IMR-90 (cell line): ENCODE measurements at regions not wholly inside any gene's neighbourhood (a gene's known extent, or its start where the extent isn't known, plus 50 kb on each side); places are given as distances from the start of the nearest gene placed in this dataset.

ENCODE experiments used
- ATAC-seq: fragments of 200-7000 bp; cut with Tn5 transposase; 2 replicates; pipeline ENCODE4 v1.9.1; 2020; ENCODE audit warnings: low read depth, mild to moderate bottlenecking, moderate library complexity
- BruUV-seq: library from RNA; stranded (reverse); fragments of 400-500 nt; replicated peaks from 2 replicates; lab custom pipeline; 2021; lab: Mats Ljungman, UMichigan
- CTCF ChIA-PET: fragments of 300-600 bp; formaldehyde crosslinking; extraction: SDS; loops from one replicate; lab custom pipeline; 2021; ENCODE audit warnings: antibody characterized with exemption; lab: Yijun Ruan, JAX
- POLR2A ChIA-PET: fragments of 300-600 bp; sonication (Branson Sonifier 250); formaldehyde crosslinking; loops from one replicate; lab custom pipeline; 2022; ENCODE audit warnings: antibody characterized with exemption; ENCODE audit not compliant: unreplicated experiment; lab: Charles Lee
- DNase-seq: peaks from one replicate; pipeline ENCODE4 v3.0.0; 2013
- H2AFZ ChIP-seq: replicated peaks from 2 replicates; pipeline ENCODE3; 2013; ENCODE audit warnings: low read length, mild to moderate bottlenecking; ENCODE audit not compliant: poor library complexity
- H2AK5ac ChIP-seq: 2 replicates; pipeline ENCODE4 v1.6.1; 2013; ENCODE audit warnings: low read depth, low read length, inconsistent platforms
- H2AK9ac ChIP-seq: replicated peaks from 2 replicates; pipeline ENCODE3; 2013; ENCODE audit warnings: mild to moderate bottlenecking, low read depth, low read length, moderate library complexity; ENCODE audit not compliant: poor library complexity
- H2BK120ac ChIP-seq: 2 replicates; pipeline ENCODE4 v1.6.1; 2013; ENCODE audit warnings: low read depth, low read length, inconsistent platforms
- H2BK15ac ChIP-seq: 3 replicates; pipeline ENCODE4 v1.6.1; 2013; ENCODE audit warnings: low read depth, low read length, inconsistent platforms
- H2BK20ac ChIP-seq: 2 replicates; pipeline ENCODE4 v1.6.1; 2013; ENCODE audit warnings: low read depth, mild to moderate bottlenecking, inconsistent platforms, low read length, moderate library complexity
- H2BK5ac ChIP-seq: 2 replicates; pipeline ENCODE4 v1.6.1; 2013; ENCODE audit warnings: mild to moderate bottlenecking, low read depth, low read length, inconsistent platforms; ENCODE audit not compliant: poor library complexity, severe bottlenecking
- H3K14ac ChIP-seq: replicated peaks from 2 replicates; pipeline ENCODE4 v1.6.1; 2013; ENCODE audit warnings: low read depth, low read length, inconsistent platforms
- H3K18ac ChIP-seq: 2 replicates; pipeline ENCODE4 v1.6.1; 2013; ENCODE audit warnings: low read depth, low read length, control low read depth
- H3K23ac ChIP-seq: 2 replicates; pipeline ENCODE4 v1.6.1; 2013; ENCODE audit warnings: low read depth, low read length, inconsistent platforms
- H3K27ac ChIP-seq: 2 replicates; pipeline ENCODE4 v1.5.1; 2013; ENCODE audit warnings: mild to moderate bottlenecking, control low read depth, low read length; ENCODE audit not compliant: insufficient read depth
- H3K27me3 ChIP-seq: 2 replicates; pipeline ENCODE4 v1.6.1; 2013; ENCODE audit warnings: low read length; ENCODE audit not compliant: control insufficient read depth, insufficient read depth
- H3K36me3 ChIP-seq: 2 replicates; pipeline ENCODE4 v1.6.1; 2013; ENCODE audit warnings: low read length, mixed read lengths; ENCODE audit not compliant: control insufficient read depth, insufficient read depth
- H3K4ac ChIP-seq: 2 replicates; pipeline ENCODE4 v1.6.1; 2013; ENCODE audit warnings: low read depth, low read length, inconsistent platforms
- H3K4me1 ChIP-seq: 2 replicates; pipeline ENCODE4 v1.6.1; 2013; ENCODE audit warnings: low read length, mixed read lengths; ENCODE audit not compliant: control insufficient read depth, insufficient read depth
- H3K4me2 ChIP-seq: 2 replicates; pipeline ENCODE4 v1.6.1; 2013; ENCODE audit warnings: low read depth, mild to moderate bottlenecking, control low read depth, low read length, moderate library complexity
- H3K4me3 ChIP-seq: 2 replicates; pipeline ENCODE4 v1.5.1; 2013; ENCODE audit warnings: low read depth, mild to moderate bottlenecking, control low read depth, low read length, moderate library complexity; ENCODE audit not compliant: insufficient read depth
- H3K56ac ChIP-seq: 2 replicates; pipeline ENCODE4 v1.6.1; 2013; ENCODE audit warnings: low read length, inconsistent platforms; ENCODE audit not compliant: insufficient read depth; ENCODE audit errors: extremely low read depth
- H3K79me1 ChIP-seq, 2 experiments: 2 replicates each; pipeline ENCODE4 v1.6.1; 2013; ENCODE audit warnings: low read length in 2 of 2, inconsistent platforms in 1 of 2, low read depth in 1 of 2
- H3K9ac ChIP-seq: 2 replicates; pipeline ENCODE4 v1.6.1; 2013; ENCODE audit warnings: low read depth, low read length, control low read depth
- H3K9me1 ChIP-seq: 2 replicates; pipeline ENCODE4 v1.6.1; 2013; ENCODE audit warnings: low read length, inconsistent platforms; ENCODE audit not compliant: insufficient read depth
- H3K9me3 ChIP-seq: 2 replicates; pipeline ENCODE4 v1.6.1; 2013; ENCODE audit warnings: low read length; ENCODE audit not compliant: control insufficient read depth, insufficient read depth
- H4K20me1 ChIP-seq: 2 replicates; pipeline ENCODE4 v1.6.1; 2013; ENCODE audit warnings: low read length, inconsistent platforms; ENCODE audit not compliant: insufficient read depth
- H4K5ac ChIP-seq: 2 replicates; pipeline ENCODE4 v1.6.1; 2013; ENCODE audit warnings: mild to moderate bottlenecking, low read depth, low read length, control low read depth
- H4K8ac ChIP-seq, 2 experiments: 2 replicates each; pipeline ENCODE4 v1.6.1; 2013; ENCODE audit warnings: low read depth in 2 of 2, low read length in 2 of 2, control low read depth in 1 of 2, inconsistent platforms in 1 of 2
- H4K91ac ChIP-seq: 2 replicates; pipeline ENCODE4 v1.6.1; 2013; ENCODE audit warnings: low read depth, low read length, inconsistent platforms; ENCODE audit not compliant: insufficient read depth
- SMC3 ChIP-seq: fragments of 150-350 bp; IDR thresholded peaks from 2 replicates; pipeline ENCODE4 v1.6.1; 2016; ENCODE audit warnings: low read depth, mild to moderate bottlenecking, antibody characterized with exemption, low read length, moderate library complexity
- WGBS, 2 experiments: methylation state at CpG; one replicate each; pipeline versions ENCODE4 v1.1.5 to v1.1.7; 2013; ENCODE audit warnings: missing lambda C conversion rate in 2 of 2; ENCODE audit not compliant: insufficient read length in 1 of 2; ENCODE audit errors: extremely low coverage in 2 of 2; 5-methylcytosine and 5-hydroxymethylcytosine counted together
- dilution Hi-C: fragments of 300-500 bp; cut with HindIII; formaldehyde crosslinking; loops from one replicate; pipeline ENCODE4 v1.14.3; 2018; ENCODE audit warnings: low sequenced_read_pairs; ENCODE audit not compliant: unreplicated experiment
- in situ Hi-C: fragments of 300-500 bp; cut with MboI; formaldehyde crosslinking; loops from 3 replicates; pipeline ENCODE4 v1.14.3; 2019; ENCODE audit warnings: low sequenced_read_pairs, inconsistent platforms, mixed read lengths
- intact Hi-C: fragments of 100-400 bp; cut with micrococcal nuclease; formaldehyde crosslinking; loops from 2 replicates; pipeline ENCODE4 v1.10.0; 2022

GRCh38 chr19:29884044-29884443 is 58.0 kb upstream of the URI1 start:
- H2AK9ac ChIP-seq: no peak overlapping the region
- in situ Hi-C loops: loop anchor here (25.0 kb wide), 1 partner anchor 753 kb away; no protein-coding TSS in a partner anchor
- dilution Hi-C loops: no loop called here
- intact Hi-C loops: no loop called here
- H2BK120ac ChIP-seq: no peak overlapping the region
- DNase-seq (no peak), ATAC-seq (no peak)
- no peak overlapping the region for H3K27ac ChIP-seq
- H2BK15ac ChIP-seq: no peak overlapping the region
- POLR2A ChIA-PET: no interaction called here
- no peak overlapping the region for H2AK5ac ChIP-seq
- H3K4me2 ChIP-seq: no peak overlapping the region
- H3K4me3 ChIP-seq: no peak overlapping the region
- no CpG with 5 or more reads among the region's 2 CpGs for WGBS, 2 experiments
- no peaks in the 10 kb centered on the region for H3K79me1 ChIP-seq
- no TSS peak for BruUV-seq
- H3K56ac ChIP-seq: no peak overlapping the region
- no peak overlapping the region for H3K18ac ChIP-seq
- no peak overlapping the region for H3K14ac ChIP-seq
- no peak overlapping the region for H4K91ac ChIP-seq
- H3K9me1 ChIP-seq: no peaks in the 10 kb centered on the region
- no peak overlapping the region for H4K8ac ChIP-seq
- no peak overlapping the region for H2BK5ac ChIP-seq
- H3K27me3 ChIP-seq: no peaks in the 10 kb centered on the region
- no peak for TF ChIP-seq SMC3
- no peak overlapping the region for H4K5ac ChIP-seq
- no peak overlapping the region for H2BK20ac ChIP-seq
- no peaks in the 10 kb centered on the region for H3K4me1 ChIP-seq
- no peaks in the 10 kb centered on the region for H3K9me3 ChIP-seq
- H3K9ac ChIP-seq: no peak overlapping the region
- no peak overlapping the region for H2AFZ ChIP-seq
- CTCF ChIA-PET: no interaction called here
- H3K36me3 ChIP-seq: no peaks in the 10 kb centered on the region
- H3K23ac ChIP-seq: no peak overlapping the region
- no peaks in the 10 kb centered on the region for H4K20me1 ChIP-seq
- no peak overlapping the region for H3K4ac ChIP-seq
